Putamen (tissue), 1 donor: ENCODE measurements at regions not wholly inside any gene's neighbourhood (a gene's known extent, or its start where the extent isn't known, plus 50 kb on each side); places are given as distances from the start of the nearest gene placed in this dataset.
A peak's percentile ranks its signal among the peaks of the same experiment; 100 is the strongest.

Source experiments
- DNase-seq: peaks from one replicate; pipeline ENCODE4 v3.0.0-alpha.2; 2016; ENCODE audit warnings: low spot score

DNA sequence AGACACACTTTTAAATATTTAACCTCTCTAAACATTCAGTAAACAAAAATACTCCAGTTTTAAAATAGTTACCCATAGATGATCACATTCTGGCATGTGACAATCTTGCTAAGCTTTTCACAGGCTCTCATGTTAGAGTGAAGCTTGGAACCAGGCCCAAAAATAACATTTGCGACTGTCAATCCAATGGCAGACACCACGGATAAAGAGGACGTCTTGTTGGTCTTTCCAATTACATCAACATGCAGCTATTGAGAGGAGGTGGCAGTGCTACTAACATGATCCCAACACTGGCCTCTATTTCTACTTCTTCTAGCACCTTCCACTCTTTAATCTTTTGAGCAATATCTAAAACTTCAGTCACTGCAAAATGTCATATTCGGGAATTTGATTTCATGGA lies 970.8 kb upstream of the TENM3 start:
- no peak for DNase-seq

DNA sequence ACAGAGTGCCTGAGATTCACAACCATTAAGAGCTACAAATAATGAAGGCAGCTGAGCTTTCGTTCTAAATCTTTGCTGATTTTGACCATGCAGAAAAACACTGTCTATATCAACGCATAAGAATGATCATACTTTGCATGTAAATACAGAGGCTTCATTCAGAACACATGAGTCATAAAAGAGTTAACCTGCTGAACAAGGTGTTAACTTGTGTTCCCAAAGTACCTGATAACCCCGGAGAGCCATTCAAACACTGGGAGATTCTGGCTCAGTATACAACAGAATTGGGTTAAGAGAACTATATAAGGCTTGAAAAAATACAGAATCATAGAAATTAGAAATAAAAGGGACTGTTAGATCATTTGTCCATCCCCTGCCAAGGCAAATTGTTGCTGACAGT lies 964.3 kb upstream of the TENM3 start:
- DNase-seq = no peak

DNA sequence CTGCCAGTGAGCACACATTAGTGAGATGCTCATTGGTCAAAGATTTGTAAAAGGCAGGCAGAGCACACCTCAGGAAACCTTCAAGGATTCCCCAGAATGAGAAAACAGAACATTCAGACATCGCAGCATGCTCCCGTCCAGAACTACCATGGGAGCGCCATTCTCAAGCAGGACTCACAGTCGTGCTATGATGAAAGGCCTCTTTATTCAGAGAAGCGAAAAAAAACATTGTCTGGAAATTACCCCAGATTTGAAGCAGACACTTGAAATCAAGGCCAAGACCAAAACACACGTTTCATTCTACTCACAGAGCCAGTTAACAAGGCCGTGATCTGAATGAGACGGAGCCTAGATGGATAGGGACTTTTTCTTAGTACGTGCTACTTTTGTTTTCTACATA lies 961.8 kb upstream of the TENM3 start:
- DNase-seq = peak; percentile 78

DNA sequence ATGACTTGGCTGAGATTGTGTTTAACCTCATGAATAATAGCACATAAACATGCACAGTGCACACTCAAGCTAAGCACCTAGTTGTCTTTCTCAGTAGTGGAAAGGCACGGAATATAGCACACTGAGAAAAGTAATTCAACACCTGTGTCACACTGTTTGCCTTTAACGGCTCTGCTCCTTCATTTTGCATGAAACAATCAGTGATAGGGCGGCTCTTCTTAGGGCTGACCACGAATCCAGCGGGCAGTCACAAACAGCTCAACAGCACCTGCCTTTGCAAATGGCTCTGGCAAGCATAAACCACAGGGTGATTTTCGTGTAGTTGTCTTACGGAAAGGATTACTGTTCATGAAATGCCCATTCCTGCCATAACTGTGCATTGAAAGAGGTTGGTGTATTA lies 954.0 kb upstream of the TENM3 start:
- DNase-seq = no peak

DNA sequence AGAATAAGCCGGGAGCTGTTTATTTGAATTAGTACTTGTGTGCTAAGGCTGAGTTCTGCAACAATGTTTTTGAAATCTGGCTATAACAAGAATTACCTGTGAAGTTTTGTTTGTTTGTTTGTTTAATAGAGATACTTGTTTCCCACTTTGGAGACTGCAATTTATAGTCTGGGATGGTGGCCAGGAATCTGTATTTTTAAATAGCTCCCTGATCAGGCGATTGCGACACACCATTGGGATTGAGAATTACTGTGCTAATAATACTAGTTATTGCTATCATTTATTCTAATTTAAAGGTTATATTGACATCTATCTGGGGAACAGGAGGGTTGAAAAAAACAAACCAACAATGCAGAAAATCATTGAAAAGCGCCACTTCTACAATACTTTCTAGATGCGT lies 951.6 kb upstream of the TENM3 start:
- no peak for DNase-seq

DNA sequence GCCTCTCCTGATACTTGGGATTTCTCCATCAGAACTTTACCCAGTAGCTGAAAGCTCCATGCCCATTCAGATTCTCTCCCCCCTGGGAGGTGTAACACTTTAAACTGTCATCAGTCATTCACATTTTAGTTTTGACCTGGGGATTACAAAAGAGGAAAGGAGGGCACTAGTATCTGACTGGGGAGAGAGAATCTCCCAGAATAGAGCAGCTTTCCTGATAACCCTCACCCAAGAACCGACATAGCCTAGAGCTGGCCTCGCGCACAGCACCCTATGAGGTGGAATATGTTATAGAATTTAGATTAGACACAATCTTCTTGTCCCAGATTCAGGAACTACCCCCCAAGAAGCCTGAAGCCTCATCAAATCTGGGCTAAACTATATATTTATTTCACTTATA lies 950.2 kb upstream of the TENM3 start:
- no peak for DNase-seq

DNA sequence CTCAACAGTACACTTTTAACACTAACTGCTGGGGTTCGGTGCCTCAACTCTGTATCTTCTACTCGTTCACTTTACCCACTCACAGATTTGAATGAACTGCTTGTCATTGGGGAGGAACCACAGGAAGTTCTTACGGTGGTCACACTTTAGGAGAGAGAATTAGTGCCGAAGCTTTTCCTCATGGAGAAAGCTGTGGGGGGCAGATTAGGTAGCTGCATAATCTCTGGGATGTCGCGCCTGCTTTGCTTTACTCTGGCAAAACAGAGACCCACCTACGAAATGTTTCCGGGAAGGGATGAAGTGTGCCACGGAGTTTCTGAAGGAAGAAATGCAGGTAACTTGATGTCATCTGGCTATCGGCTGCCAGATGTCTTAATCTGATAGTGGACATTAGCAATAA lies 949.7 kb upstream of the TENM3 start:
- DNase-seq = no peak

DNA sequence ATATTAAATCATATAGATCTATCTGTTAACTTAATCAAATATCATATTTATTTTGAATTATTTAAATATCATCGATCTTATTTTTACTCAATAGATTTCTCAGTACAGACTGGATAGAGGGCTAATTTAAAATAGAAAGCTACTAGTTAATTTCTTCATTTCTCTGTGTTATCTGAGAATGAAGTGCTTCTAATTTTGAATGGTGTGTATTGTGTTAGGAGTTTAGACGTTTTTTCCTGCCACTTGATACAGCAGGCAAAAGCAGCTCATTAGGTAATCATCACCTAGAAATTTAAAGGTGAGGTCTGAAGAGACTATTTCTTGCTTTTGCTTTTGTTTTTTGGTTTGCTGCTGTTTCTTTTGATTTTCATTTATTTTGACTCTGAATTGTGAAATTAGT lies 948.8 kb upstream of the TENM3 start:
- no peak for DNase-seq

DNA sequence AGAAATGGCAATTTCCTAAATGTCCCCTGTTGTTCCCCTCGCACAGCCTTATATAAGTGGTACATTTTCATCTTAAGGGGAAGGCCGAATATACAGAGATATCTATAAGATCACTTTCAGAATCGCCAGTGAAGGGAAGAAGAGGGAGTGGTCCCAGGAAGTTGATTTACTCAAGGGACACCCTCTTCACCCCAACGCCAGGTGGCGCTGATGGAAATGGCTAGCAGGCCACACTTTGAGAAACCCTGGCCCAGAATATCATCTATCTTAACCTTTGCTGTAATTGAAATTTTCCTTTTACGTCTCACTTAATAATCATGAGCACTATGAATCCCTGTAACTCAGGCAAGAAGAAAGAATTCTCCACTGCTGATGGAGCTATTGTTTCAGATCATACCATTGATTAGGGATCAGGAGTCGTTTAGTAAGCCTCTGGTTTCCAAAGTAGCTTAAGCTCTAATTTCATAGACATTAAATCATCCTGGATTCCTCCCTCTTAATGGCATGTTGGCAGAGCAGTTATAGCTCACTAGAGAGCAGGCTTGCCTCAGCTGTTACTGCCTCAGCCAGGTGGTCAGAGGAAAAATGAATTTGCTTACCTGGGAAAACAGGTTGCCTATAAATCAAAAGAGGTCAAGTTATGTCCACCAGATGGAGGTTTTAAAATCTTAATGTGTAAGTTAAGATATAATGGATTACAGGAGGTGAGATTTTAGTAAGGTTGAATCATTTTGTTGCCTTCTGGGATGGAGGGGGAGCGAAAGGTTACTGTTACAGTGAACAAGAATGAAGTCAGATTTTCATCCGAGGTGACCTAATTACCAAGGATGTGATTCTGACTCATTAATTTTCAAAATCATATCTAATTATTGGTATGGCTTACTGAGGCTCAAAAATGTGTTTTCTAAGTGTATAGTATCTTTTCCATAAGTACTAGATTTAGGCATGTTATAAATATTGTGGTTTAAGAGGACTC lies 941.2 kb upstream of the TENM3 start:
- DNase-seq = no peak

DNA sequence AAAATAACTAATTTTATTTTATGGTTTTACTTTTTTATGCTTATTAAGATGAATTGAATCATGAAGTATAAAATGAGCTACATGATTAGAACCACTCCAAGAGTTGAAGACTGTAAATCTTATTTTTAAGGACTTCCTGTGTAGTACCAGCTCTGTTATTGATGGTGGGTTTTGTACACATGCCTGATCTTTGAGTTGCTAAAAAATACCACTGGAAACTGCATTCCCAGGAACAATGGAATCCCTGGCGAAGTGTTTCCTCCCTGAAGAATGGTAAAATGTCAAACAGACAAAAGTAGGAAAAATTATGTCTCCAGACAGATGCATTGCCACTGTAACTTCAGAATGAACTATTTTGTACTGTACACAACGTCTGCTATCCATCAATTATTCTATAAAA lies 935.4 kb upstream of the TENM3 start:
- no peak for DNase-seq

DNA sequence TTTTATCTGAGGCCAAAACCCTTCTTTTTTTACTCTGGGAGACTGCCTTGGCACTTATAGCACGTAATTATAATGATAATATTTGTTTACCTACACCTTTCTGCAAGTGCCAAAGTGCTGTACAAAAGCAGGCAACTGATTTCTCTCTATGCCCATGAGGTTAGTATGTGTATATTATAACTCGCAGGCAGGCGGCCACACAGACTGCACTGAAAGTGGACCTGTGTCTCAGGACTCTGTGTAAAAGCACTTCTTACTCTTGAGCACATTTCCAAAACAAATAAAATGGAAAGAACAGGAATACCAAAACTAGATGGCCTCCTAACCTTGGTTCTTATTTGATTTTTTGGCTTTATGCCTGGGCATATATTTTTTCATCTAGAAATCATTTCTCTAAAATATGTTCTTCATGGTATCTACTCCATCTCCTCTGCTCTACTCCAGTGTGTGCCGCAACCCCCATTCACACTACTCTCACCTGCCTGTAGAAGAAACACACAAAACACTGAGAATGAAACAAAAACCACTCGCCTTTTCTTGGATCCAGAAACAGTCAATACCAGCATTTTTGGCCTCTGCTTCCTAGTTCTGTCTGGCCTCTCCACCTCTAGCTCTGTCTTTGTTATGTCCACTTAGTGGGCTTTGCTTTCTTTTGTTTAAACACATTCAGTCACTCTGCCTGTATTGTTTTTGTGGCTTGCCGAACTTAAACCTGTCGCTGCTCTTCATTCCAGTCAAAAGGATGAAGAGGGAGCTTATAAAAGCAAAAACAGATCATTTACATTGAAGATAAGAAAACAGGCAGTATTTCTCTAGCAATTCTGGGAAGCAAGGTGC lies 934.5 kb upstream of the TENM3 start:
- DNase-seq = no peak

DNA sequence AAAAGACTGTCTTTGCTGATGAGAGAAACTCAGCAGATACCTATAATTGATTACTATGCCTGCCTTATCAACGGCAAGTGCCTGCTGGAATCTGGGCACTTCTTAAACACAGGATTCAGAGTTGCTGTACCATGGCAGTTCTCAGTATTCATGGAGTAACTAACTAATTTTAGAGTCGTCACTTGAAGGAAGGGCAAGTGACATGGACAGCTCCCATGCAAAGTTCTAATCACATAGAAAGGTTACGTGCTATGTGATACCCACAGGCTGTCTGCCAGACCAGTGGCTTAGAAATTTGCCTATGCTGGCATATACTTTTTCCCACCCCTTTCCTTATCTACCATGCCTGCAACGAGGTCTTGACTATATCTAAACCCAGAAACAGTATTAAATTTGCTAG lies 931.1 kb upstream of the TENM3 start:
- no peak for DNase-seq

DNA sequence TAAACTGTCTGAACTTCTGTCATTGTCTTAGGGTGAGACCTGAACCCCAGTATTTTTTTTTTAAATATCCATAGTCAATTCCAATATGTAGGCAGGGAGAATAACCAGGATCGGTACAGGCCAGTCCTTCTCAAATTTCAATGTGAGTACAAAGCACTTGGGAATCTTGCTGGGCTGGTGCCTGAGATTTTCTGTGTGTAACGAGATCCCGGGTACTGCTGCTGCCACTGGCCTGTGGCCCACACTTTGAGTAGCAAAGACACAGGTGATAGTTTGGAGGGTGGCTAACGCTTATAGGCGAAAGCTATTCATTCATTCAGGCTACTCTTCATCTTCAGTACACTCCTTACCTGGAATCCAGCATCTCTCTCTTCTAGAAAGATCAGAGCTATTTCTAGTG lies 923.6 kb upstream of the TENM3 start:
- DNase-seq = no peak

DNA sequence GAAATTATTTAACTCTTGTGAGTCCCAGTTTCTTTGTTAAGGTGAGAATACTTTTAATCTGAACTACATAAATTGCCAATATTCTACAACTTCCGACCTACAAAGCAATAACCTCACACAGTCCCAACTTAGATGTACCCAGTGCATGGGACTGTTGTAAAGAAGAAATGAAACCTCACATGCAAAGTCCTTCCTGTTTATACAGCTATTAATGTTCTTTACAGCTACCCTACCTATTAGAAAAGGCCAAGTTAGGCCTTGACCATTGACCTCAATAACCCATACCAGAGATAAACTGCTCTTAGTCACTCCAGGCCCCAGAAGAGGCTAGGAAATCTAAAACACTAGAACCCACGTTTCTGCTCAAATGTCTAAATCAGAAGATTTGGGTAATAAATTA lies 920.1 kb upstream of the TENM3 start:
- no peak for DNase-seq

DNA sequence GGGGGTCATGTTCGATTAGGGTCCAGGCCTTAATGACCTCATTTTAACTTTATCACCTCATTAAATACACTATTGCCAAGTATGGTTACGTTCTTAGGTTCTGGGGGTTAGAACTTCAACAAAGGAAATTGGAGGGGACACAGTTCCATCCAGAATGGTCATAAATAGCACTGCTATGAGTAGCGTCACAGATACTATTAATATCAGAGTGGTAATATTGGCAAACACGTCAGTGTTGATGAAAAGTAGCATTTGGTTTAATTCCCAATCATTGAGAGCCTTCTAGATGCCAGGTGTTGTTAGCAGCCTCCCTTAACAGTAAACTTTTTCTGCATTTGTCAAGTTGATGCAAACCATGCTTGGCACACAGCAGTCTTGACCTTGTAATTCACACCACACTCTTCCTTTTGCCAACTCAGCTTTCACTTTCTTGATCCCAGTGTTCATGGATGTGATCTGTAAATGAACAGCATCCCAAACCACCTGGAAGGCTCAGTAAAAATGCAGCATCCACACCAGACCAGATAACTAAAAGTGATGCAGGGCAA lies 912.5 kb upstream of the TENM3 start:
- no peak for DNase-seq

DNA sequence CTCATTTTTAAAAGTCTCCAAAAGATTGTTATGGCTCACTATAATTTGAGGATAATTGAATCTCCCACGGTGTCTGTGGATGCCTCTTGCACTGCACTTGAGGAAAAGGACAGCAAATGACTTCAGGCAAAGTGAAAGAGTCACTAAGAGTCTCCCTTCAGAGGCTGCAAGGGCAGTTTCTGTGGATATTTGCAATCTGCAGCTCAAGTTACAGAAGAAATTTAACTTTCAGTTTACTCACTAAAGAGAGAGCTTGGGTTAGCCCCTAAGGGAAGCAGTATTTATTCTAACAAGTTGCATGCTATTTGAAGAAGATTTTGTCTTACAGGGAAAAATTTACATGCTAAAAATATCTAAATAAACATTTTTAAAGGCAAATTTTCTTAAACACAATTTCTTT lies 912.0 kb upstream of the TENM3 start:
- no peak for DNase-seq

DNA sequence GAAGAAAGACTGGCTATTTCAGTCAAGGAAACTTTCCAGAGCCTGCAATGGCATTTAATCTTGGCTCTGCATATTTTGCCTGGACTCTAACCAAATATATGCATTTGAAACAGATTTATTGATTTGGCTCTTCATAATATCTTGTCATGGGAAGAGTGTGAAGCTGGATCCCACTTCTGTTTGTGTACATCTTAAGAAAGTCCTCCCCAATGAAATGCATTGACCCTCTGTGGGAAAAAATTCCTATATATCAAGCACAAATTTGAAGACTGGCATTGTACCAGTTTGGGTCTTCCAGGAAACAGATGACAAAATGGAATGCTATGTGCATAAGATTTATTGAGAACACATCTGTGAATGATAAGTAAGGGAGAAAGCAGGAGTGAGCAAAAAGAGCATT lies 897.3 kb upstream of the TENM3 start:
- DNase-seq = no peak

DNA sequence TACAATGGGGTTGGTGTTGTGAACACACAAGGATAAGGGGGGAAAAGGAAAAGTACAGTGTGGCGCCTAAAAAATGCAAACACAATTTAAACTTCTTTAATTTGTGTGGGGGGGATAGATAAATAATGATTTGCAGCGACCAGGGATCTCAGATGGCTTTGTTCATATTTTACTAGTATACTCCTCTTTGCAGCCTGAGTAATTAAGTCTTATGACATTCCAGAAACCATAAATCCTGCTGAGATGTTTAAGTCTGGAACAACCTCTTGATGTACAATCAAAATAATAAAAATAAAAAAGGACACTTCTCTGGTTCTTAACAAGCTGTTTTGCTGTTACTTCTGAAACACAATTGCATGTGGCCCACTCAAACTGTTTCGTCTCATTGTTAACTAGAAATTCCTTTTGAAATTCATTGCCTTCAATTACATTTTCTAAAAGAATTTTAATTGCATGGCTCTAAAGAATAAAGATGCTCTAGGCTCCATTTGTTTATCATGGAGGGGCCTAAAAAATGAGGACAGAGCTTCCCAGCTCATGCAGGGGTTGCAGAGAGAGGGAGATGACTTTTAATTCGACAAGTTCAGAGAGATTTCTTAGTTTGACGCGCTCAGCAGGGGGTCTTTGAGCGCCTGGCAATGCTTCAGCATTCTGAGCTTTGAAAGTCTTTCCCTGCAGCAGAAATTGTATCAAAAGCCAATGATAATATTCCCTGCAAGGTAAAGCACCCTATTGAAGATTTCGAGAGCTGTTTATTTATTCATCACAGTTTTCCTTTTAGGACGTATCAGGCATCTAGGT lies 892.4 kb upstream of the TENM3 start:
- no peak for DNase-seq

DNA sequence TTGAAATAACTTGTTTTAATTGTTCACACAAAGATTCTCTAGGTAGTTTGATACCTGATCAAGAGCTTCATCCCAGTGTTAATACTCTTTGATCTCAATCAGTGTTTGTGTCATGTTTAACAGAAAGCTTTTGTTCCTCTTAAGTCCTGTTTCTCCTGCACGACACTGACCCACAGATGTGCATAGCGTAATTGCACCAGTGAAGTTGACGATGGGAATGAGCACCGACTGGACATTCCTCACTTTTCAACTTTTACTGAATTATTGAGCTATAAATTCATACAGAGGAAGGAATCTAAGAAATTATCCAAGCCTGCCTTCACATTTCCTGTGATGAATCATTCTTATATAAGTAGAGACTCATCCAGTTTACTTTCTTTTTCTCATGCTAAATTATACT lies 878.7 kb upstream of the TENM3 start:
- DNase-seq = peak; percentile 23

DNA sequence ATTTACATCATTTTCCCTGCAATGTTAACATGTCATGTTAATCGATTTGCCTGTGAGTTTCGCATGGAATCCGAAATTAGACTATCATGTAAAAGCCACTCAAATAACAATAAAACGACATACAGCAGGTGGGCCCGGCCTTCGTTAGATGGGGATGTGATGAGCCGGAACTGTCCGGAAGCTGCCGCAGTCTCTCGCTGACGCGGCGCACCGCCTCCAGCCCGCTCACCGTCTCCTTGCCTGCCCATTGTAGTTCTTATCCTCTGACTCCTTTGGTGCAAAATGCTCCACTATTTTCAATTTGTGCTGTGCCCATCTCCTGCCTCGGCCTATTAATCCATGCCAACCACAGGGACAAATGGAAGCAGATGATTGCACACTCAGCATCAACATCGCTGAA lies 877.5 kb upstream of the TENM3 start:
- DNase-seq = no peak

DNA sequence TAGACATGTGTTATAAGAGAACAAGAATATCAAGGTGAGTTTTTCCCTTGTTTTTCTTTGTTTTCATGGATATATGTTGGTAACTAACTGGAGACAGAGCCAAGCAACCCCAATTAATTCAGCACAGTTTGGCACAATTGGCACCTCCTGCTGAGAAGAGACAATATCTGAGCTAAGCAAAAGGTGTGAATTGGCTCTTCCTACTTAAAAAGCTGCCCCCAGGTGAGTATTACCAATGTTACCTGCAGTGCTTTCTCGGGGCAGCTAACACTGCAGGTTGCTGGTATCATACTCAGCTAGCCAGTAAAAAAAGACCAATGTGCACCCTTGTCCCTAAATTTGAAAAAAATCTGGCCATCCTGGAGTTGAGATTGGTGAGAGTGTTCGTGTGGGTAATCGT lies 871.2 kb upstream of the TENM3 start:
- DNase-seq = no peak

DNA sequence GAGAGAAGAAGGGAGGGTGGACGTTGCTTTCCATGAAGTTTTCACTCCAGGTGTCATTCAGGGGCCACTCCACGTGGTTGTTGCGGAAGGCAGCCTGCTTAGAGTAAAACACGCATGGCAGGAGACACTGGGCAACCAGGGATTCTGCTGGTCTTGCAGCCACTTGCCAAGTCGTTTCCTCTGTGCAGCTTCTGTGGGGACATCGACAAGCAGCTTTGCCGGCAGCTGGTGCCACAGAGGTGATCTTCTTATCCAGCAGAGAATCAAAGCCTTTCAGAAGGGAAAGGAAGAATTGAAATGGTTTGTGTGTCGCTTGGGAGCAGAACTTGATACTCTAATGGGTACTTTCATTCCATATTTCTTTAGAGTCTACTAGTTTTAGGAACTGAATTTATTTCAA lies 867.1 kb upstream of the TENM3 start:
- no peak for DNase-seq
